IMR-90 (cell line): ENCODE measurements at regions not wholly inside any gene's neighbourhood (a gene's known extent, or its start where the extent isn't known, plus 50 kb on each side); places are given as distances from the start of the nearest gene placed in this dataset.

ENCODE experiments used
- ATAC-seq: fragments of 200-7000 bp; cut with Tn5 transposase; 2 replicates; pipeline ENCODE4 v1.9.1; 2020; ENCODE audit warnings: low read depth, mild to moderate bottlenecking, moderate library complexity
- BruUV-seq: library from RNA; stranded (reverse); fragments of 400-500 nt; replicated peaks from 2 replicates; lab custom pipeline; 2021; lab: Mats Ljungman, UMichigan
- CTCF ChIA-PET: fragments of 300-600 bp; formaldehyde crosslinking; extraction: SDS; loops from one replicate; lab custom pipeline; 2021; ENCODE audit warnings: antibody characterized with exemption; lab: Yijun Ruan, JAX
- POLR2A ChIA-PET: fragments of 300-600 bp; sonication (Branson Sonifier 250); formaldehyde crosslinking; loops from one replicate; lab custom pipeline; 2022; ENCODE audit warnings: antibody characterized with exemption; ENCODE audit not compliant: unreplicated experiment; lab: Charles Lee
- DNase-seq: peaks from one replicate; pipeline ENCODE4 v3.0.0; 2013
- H2AFZ ChIP-seq: replicated peaks from 2 replicates; pipeline ENCODE3; 2013; ENCODE audit warnings: low read length, mild to moderate bottlenecking; ENCODE audit not compliant: poor library complexity
- H2AK5ac ChIP-seq: 2 replicates; pipeline ENCODE4 v1.6.1; 2013; ENCODE audit warnings: low read depth, low read length, inconsistent platforms
- H2AK9ac ChIP-seq: replicated peaks from 2 replicates; pipeline ENCODE3; 2013; ENCODE audit warnings: mild to moderate bottlenecking, low read depth, low read length, moderate library complexity; ENCODE audit not compliant: poor library complexity
- H2BK120ac ChIP-seq: 2 replicates; pipeline ENCODE4 v1.6.1; 2013; ENCODE audit warnings: low read depth, low read length, inconsistent platforms
- H2BK15ac ChIP-seq: 3 replicates; pipeline ENCODE4 v1.6.1; 2013; ENCODE audit warnings: low read depth, low read length, inconsistent platforms
- H2BK20ac ChIP-seq: 2 replicates; pipeline ENCODE4 v1.6.1; 2013; ENCODE audit warnings: low read depth, mild to moderate bottlenecking, inconsistent platforms, low read length, moderate library complexity
- H2BK5ac ChIP-seq: 2 replicates; pipeline ENCODE4 v1.6.1; 2013; ENCODE audit warnings: mild to moderate bottlenecking, low read depth, low read length, inconsistent platforms; ENCODE audit not compliant: poor library complexity, severe bottlenecking
- H3K14ac ChIP-seq: replicated peaks from 2 replicates; pipeline ENCODE4 v1.6.1; 2013; ENCODE audit warnings: low read depth, low read length, inconsistent platforms
- H3K18ac ChIP-seq: 2 replicates; pipeline ENCODE4 v1.6.1; 2013; ENCODE audit warnings: low read depth, low read length, control low read depth
- H3K23ac ChIP-seq: 2 replicates; pipeline ENCODE4 v1.6.1; 2013; ENCODE audit warnings: low read depth, low read length, inconsistent platforms
- H3K27ac ChIP-seq: 2 replicates; pipeline ENCODE4 v1.5.1; 2013; ENCODE audit warnings: mild to moderate bottlenecking, control low read depth, low read length; ENCODE audit not compliant: insufficient read depth
- H3K27me3 ChIP-seq: 2 replicates; pipeline ENCODE4 v1.6.1; 2013; ENCODE audit warnings: low read length; ENCODE audit not compliant: control insufficient read depth, insufficient read depth
- H3K36me3 ChIP-seq: 2 replicates; pipeline ENCODE4 v1.6.1; 2013; ENCODE audit warnings: low read length, mixed read lengths; ENCODE audit not compliant: control insufficient read depth, insufficient read depth
- H3K4ac ChIP-seq: 2 replicates; pipeline ENCODE4 v1.6.1; 2013; ENCODE audit warnings: low read depth, low read length, inconsistent platforms
- H3K4me1 ChIP-seq: 2 replicates; pipeline ENCODE4 v1.6.1; 2013; ENCODE audit warnings: low read length, mixed read lengths; ENCODE audit not compliant: control insufficient read depth, insufficient read depth
- H3K4me2 ChIP-seq: 2 replicates; pipeline ENCODE4 v1.6.1; 2013; ENCODE audit warnings: low read depth, mild to moderate bottlenecking, control low read depth, low read length, moderate library complexity
- H3K4me3 ChIP-seq: 2 replicates; pipeline ENCODE4 v1.5.1; 2013; ENCODE audit warnings: low read depth, mild to moderate bottlenecking, control low read depth, low read length, moderate library complexity; ENCODE audit not compliant: insufficient read depth
- H3K56ac ChIP-seq: 2 replicates; pipeline ENCODE4 v1.6.1; 2013; ENCODE audit warnings: low read length, inconsistent platforms; ENCODE audit not compliant: insufficient read depth; ENCODE audit errors: extremely low read depth
- H3K79me1 ChIP-seq, 2 experiments: 2 replicates each; pipeline ENCODE4 v1.6.1; 2013; ENCODE audit warnings: low read length in 2 of 2, inconsistent platforms in 1 of 2, low read depth in 1 of 2
- H3K9ac ChIP-seq: 2 replicates; pipeline ENCODE4 v1.6.1; 2013; ENCODE audit warnings: low read depth, low read length, control low read depth
- H3K9me1 ChIP-seq: 2 replicates; pipeline ENCODE4 v1.6.1; 2013; ENCODE audit warnings: low read length, inconsistent platforms; ENCODE audit not compliant: insufficient read depth
- H3K9me3 ChIP-seq: 2 replicates; pipeline ENCODE4 v1.6.1; 2013; ENCODE audit warnings: low read length; ENCODE audit not compliant: control insufficient read depth, insufficient read depth
- H4K20me1 ChIP-seq: 2 replicates; pipeline ENCODE4 v1.6.1; 2013; ENCODE audit warnings: low read length, inconsistent platforms; ENCODE audit not compliant: insufficient read depth
- H4K5ac ChIP-seq: 2 replicates; pipeline ENCODE4 v1.6.1; 2013; ENCODE audit warnings: mild to moderate bottlenecking, low read depth, low read length, control low read depth
- H4K8ac ChIP-seq, 2 experiments: 2 replicates each; pipeline ENCODE4 v1.6.1; 2013; ENCODE audit warnings: low read depth in 2 of 2, low read length in 2 of 2, control low read depth in 1 of 2, inconsistent platforms in 1 of 2
- H4K91ac ChIP-seq: 2 replicates; pipeline ENCODE4 v1.6.1; 2013; ENCODE audit warnings: low read depth, low read length, inconsistent platforms; ENCODE audit not compliant: insufficient read depth
- BHLHE40 ChIP-seq: fragments of 150-350 bp; IDR thresholded peaks from 2 replicates; pipeline ENCODE4 v1.6.1; 2016; ENCODE audit warnings: mild to moderate bottlenecking, low read depth, low read length
- CEBPB ChIP-seq: IDR thresholded peaks from 2 replicates; pipeline ENCODE4 v1.6.1; 2012; ENCODE audit warnings: low read depth, low read length, improper control_type of control experiment
- CHD1 ChIP-seq: IDR thresholded peaks from 2 replicates; pipeline ENCODE4 v1.6.1; 2012; ENCODE audit warnings: low read depth, low read length, improper control_type of control experiment
- ELK1 ChIP-seq: fragments of 150-350 bp; IDR thresholded peaks from 2 replicates; pipeline ENCODE4 v1.6.1; 2016; ENCODE audit warnings: low read depth, mild to moderate bottlenecking, low read length, moderate library complexity, borderline replicate concordance
- FOS ChIP-seq: fragments of 150-350 bp; IDR thresholded peaks from 2 replicates; pipeline ENCODE4 v1.6.1; 2016; ENCODE audit warnings: low read depth, low read length
- MAFK ChIP-seq: IDR thresholded peaks from 2 replicates; pipeline ENCODE4 v1.6.1; 2012; ENCODE audit warnings: low read depth, low read length, improper control_type of control experiment
- MAZ ChIP-seq: IDR thresholded peaks from 2 replicates; pipeline ENCODE4 v1.6.1; 2012; ENCODE audit warnings: low read depth, mild to moderate bottlenecking, low read length, improper control_type of control experiment, moderate library complexity, borderline replicate concordance
- MXI1 ChIP-seq: IDR thresholded peaks from 2 replicates; pipeline ENCODE4 v1.6.1; 2012; ENCODE audit warnings: low read depth, mild to moderate bottlenecking, low read length, moderate library complexity, borderline replicate concordance
- NFE2L2 ChIP-seq: fragments of 150-350 bp; IDR thresholded peaks from 2 replicates; pipeline ENCODE4 v1.6.1; 2016; ENCODE audit warnings: low read depth, mild to moderate bottlenecking, low read length
- POLR2A ChIP-seq: IDR thresholded peaks from 2 replicates; pipeline ENCODE4 v1.6.1; 2012; ENCODE audit warnings: mild to moderate bottlenecking, low read depth, low read length
- RAD21 ChIP-seq: IDR thresholded peaks from 2 replicates; pipeline ENCODE4 v1.6.1; 2012; ENCODE audit warnings: low read length, improper control_type of control experiment
- RCOR1 ChIP-seq: IDR thresholded peaks from 2 replicates; pipeline ENCODE4 v1.6.1; 2012; ENCODE audit warnings: mild to moderate bottlenecking, low read length, improper control_type of control experiment; ENCODE audit not compliant: insufficient replicate concordance
- RFX5 ChIP-seq: IDR thresholded peaks from 2 replicates; pipeline ENCODE4 v1.8.0; 2012; ENCODE audit warnings: low read depth, mild to moderate bottlenecking, low read length, moderate library complexity
- SMC3 ChIP-seq: fragments of 150-350 bp; IDR thresholded peaks from 2 replicates; pipeline ENCODE4 v1.6.1; 2016; ENCODE audit warnings: low read depth, mild to moderate bottlenecking, antibody characterized with exemption, low read length, moderate library complexity
- USF2 ChIP-seq: fragments of 150-350 bp; IDR thresholded peaks from 2 replicates; pipeline ENCODE4 v1.6.1; 2017; ENCODE audit warnings: mild to moderate bottlenecking, antibody characterized with exemption, low read length, low read depth
- WGBS, 2 experiments: methylation state at CpG; one replicate each; pipeline versions ENCODE4 v1.1.5 to v1.1.7; 2013; ENCODE audit warnings: missing lambda C conversion rate in 2 of 2; ENCODE audit not compliant: insufficient read length in 1 of 2; ENCODE audit errors: extremely low coverage in 2 of 2; 5-methylcytosine and 5-hydroxymethylcytosine counted together
- dilution Hi-C: fragments of 300-500 bp; cut with HindIII; formaldehyde crosslinking; loops from one replicate; pipeline ENCODE4 v1.14.3; 2018; ENCODE audit warnings: low sequenced_read_pairs; ENCODE audit not compliant: unreplicated experiment
- in situ Hi-C: fragments of 300-500 bp; cut with MboI; formaldehyde crosslinking; loops from 3 replicates; pipeline ENCODE4 v1.14.3; 2019; ENCODE audit warnings: low sequenced_read_pairs, inconsistent platforms, mixed read lengths
- intact Hi-C: fragments of 100-400 bp; cut with micrococcal nuclease; formaldehyde crosslinking; loops from 2 replicates; pipeline ENCODE4 v1.10.0; 2022
- TF ChIP-seq, protein P1 (sequence below): conservative IDR thresholded peaks from 2 replicates; pipeline ENCODE4 v1.5.1; 2012; ENCODE audit warnings: mild to moderate bottlenecking, low read depth, low read length, improper control_type of control experiment

DNA sequence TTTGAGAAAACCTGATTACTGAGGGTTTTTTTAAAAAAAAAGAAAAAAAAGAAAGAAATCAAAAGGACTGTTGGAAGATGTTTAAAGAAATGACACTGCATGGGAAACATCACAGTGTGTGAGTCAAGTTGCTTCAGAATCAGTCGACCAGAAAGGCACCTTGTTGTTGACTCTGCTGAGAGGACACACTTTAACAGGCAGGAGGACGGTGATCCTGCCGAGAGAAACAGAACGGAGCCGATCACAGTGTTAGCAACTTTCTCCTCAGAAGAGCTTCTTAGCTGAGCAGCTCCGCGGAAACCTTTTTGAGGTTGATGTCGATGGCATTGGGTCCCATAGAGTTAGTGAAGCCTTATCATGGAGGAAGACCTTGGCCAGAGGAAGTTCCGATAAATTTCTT, 538.7 kb downstream of the RBFOX1 start:
- no peak overlapping the region for H2AK9ac ChIP-seq
- H2BK20ac ChIP-seq = no peak overlapping the region
- H3K14ac ChIP-seq = no peak overlapping the region
- H2AFZ ChIP-seq = no peak overlapping the region
- no peak overlapping the region for H2BK5ac ChIP-seq
- no peak overlapping the region for H4K5ac ChIP-seq
- intact Hi-C loops (no loop called here), in situ Hi-C loops (no loop called here), dilution Hi-C loops (no loop called here)
- ChIA-PET CTCF (no interaction called here), POLR2A (no interaction called here)
- no peaks in the 10 kb centered on the region for H3K4me1 ChIP-seq
- WGBS, 2 experiments = 62% methylated on average over 5 of the region's 9 CpGs; no CpG with 5 or more reads in 1 of the 2 experiments
- no peak overlapping the region for H3K4me2 ChIP-seq
- ATAC-seq (no peak), DNase-seq (no peak)
- no peaks in the 10 kb centered on the region for H4K20me1 ChIP-seq
- no peak overlapping the region for H3K4ac ChIP-seq
- no peak overlapping the region for H2BK120ac ChIP-seq
- H2BK15ac ChIP-seq = no peak overlapping the region
- H3K18ac ChIP-seq = no peak overlapping the region
- H3K27ac ChIP-seq = no peak overlapping the region
- BruUV-seq = no TSS peak
- no peaks in the 10 kb centered on the region for H3K36me3 ChIP-seq
- no peak overlapping the region for H4K8ac ChIP-seq
- no peak for TF ChIP-seq CHD1
- no peak for TF ChIP-seq RCOR1
- no peak for TF ChIP-seq MXI1
- no peak for TF ChIP-seq CEBPB
- TF ChIP-seq, protein P1, sequence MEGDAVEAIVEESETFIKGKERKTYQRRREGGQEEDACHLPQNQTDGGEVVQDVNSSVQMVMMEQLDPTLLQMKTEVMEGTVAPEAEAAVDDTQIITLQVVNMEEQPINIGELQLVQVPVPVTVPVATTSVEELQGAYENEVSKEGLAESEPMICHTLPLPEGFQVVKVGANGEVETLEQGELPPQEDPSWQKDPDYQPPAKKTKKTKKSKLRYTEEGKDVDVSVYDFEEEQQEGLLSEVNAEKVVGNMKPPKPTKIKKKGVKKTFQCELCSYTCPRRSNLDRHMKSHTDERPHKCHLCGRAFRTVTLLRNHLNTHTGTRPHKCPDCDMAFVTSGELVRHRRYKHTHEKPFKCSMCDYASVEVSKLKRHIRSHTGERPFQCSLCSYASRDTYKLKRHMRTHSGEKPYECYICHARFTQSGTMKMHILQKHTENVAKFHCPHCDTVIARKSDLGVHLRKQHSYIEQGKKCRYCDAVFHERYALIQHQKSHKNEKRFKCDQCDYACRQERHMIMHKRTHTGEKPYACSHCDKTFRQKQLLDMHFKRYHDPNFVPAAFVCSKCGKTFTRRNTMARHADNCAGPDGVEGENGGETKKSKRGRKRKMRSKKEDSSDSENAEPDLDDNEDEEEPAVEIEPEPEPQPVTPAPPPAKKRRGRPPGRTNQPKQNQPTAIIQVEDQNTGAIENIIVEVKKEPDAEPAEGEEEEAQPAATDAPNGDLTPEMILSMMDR = no peak
- TF ChIP-seq POLR2A = no peak
- TF ChIP-seq SMC3 = no peak
- TF ChIP-seq USF2 = no peak
- no peak for TF ChIP-seq RAD21
- no peak for TF ChIP-seq RFX5
- no peak for TF ChIP-seq NFE2L2
- TF ChIP-seq MAZ = no peak
- TF ChIP-seq MAFK = no peak
- no peak for TF ChIP-seq FOS
- no peak for TF ChIP-seq BHLHE40
- no peak for TF ChIP-seq ELK1
- no peaks in the 10 kb centered on the region for H3K27me3 ChIP-seq
- H3K79me1 ChIP-seq = no peaks in the 10 kb centered on the region
- no peaks in the 10 kb centered on the region for H3K9me1 ChIP-seq
- H3K9me3 ChIP-seq = peaks cover 10% of the 10 kb centered on the region
- no peak overlapping the region for H3K23ac ChIP-seq
- H2AK5ac ChIP-seq = no peak overlapping the region
- no peak overlapping the region for H3K4me3 ChIP-seq
- no peak overlapping the region for H3K56ac ChIP-seq
- H4K91ac ChIP-seq = no peak overlapping the region
- no peak overlapping the region for H3K9ac ChIP-seq
